ENCODE measurements at regions not wholly inside any gene's neighbourhood (a gene's known extent, or its start where the extent isn't known, plus 50 kb on each side); places are given as distances from the start of the nearest gene placed in this dataset.

GRCh38 chr2:150001788-150002187 lies 414.2 kb upstream of the MMADHC start:
- no peak for TF ChIP-seq CTCF (conservative IDR thresholded peaks at IDR 0.05; ENCODE audit: low read depth, low read length)
- no peak for TF ChIP-seq EZH2 (IDR thresholded peaks at IDR 0.05; ENCODE audit: low read length, unreplicated experiment)
- no peak for TF ChIP-seq EZH2phosphoT487 (IDR thresholded peaks at IDR 0.05; ENCODE audit: borderline replicate concordance, low read length)

All from PC-3 (cell line).